B cell (primary cell): ENCODE measurements at regions not wholly inside any gene's neighbourhood (a gene's known extent, or its start where the extent isn't known, plus 50 kb on each side); places are given as distances from the start of the nearest gene placed in this dataset.

Experiments used
- ATAC-seq: fragments of 200-7000 bp; cut with Tn5 transposase; one replicate; pipeline ENCODE4 v1.10.0; 2021; ENCODE audit warnings: low read depth, mild to moderate bottlenecking, moderate number of reproducible peaks, moderate library complexity
- CTCF ChIA-PET: fragments of 350-600 bp; sonication (Branson Sonifier 250); formaldehyde crosslinking; loops from one replicate; lab custom pipeline; 2021; ENCODE audit warnings: antibody characterized with exemption, inconsistent platforms; lab: Charles Lee
- POLR2A ChIA-PET: fragments of 350-600 bp; sonication (Branson Sonifier 250); formaldehyde crosslinking; loops from one replicate; lab custom pipeline; 2021; ENCODE audit warnings: antibody characterized with exemption; lab: Charles Lee
- DNase-seq: peaks from one replicate; pipeline ENCODE4 v3.0.0; 2013
- H2AFZ ChIP-seq: 2 replicates; pipeline ENCODE4 v1.6.1; 2012; ENCODE audit warnings: mild to moderate bottlenecking, low read depth, low read length; ENCODE audit not compliant: insufficient read depth, poor library complexity, severe bottlenecking
- H3K27ac ChIP-seq, 2 donors: 1 replicate in 1 of 2; 2 replicates in 1 of 2; pipeline ENCODE4 v1.5.1; 2012 to 2013; ENCODE audit warnings: low read length in 2 of 2, mild to moderate bottlenecking in 2 of 2, moderate library complexity in 1 of 2
- H3K27me3 ChIP-seq, 4 experiments: fragments of 200-600 bp in 1 of 4; sonication (generic) in 1 of 4; replicated peaks in 1 of 4; 1 replicate in 2 of 4; 2 replicates in 2 of 4; pipeline versions ENCODE4 v1.6.1 to v1.7.0; 2013 to 2016; ENCODE audit warnings: low read length in 3 of 4, mild to moderate bottlenecking in 2 of 4, mixed read lengths in 1 of 4, moderate library complexity in 1 of 4; ENCODE audit not compliant: insufficient read depth in 4 of 4, control insufficient read depth in 3 of 4; ENCODE audit errors: control extremely low read depth in 1 of 4
- H3K36me3 ChIP-seq, 2 experiments: replicated peaks in 1 of 2; 1 replicate in 1 of 2; 2 replicates in 1 of 2; pipeline versions ENCODE4 v1.6.1 to v1.7.1; 2013; ENCODE audit warnings: low read length in 1 of 2; ENCODE audit not compliant: insufficient read depth in 2 of 2, control insufficient read depth in 1 of 2; ENCODE audit errors: control extremely low read depth in 1 of 2, extremely low read depth in 1 of 2
- H3K4me1 ChIP-seq, 2 donors: fragments of 200-600 bp in 1 of 2; sonication (generic) in 1 of 2; 1 replicate in 1 of 2; 2 replicates in 1 of 2; pipeline versions ENCODE4 v1.5.1 to v1.6.1; 2013 to 2017; ENCODE audit warnings: low read length in 2 of 2; ENCODE audit not compliant: control insufficient read depth in 2 of 2, insufficient read depth in 2 of 2
- H3K4me2 ChIP-seq: replicated peaks from 2 replicates; pipeline ENCODE3; 2012; ENCODE audit warnings: mild to moderate bottlenecking, low read depth, low read length; ENCODE audit not compliant: poor library complexity, severe bottlenecking
- H3K4me3 ChIP-seq, 5 experiments: fragments of 200-600 bp in 1 of 5; sonication (generic) in 1 of 5; 1 replicate in 3 of 5; 2 replicates in 2 of 5; pipeline versions ENCODE4 v1.5.1 to v1.7.0; 2011 to 2016; ENCODE audit warnings: low read length in 4 of 5, mild to moderate bottlenecking in 4 of 5, low read depth in 2 of 5, control low read depth in 1 of 5, moderate library complexity in 1 of 5; ENCODE audit not compliant: insufficient read depth in 1 of 5; ENCODE audit errors: control extremely low read depth in 1 of 5, extremely low read depth in 1 of 5
- H3K79me2 ChIP-seq: fragments of 200-600 bp; sonication (generic); one replicate; pipeline ENCODE4 v1.6.0; 2016; ENCODE audit warnings: low read length; ENCODE audit not compliant: control insufficient read depth, insufficient read depth
- H3K9ac ChIP-seq: fragments of 200-600 bp; sonication (generic); 2 replicates; pipeline ENCODE4 v1.6.1; 2017; ENCODE audit warnings: mild to moderate bottlenecking, low read length, moderate library complexity
- H3K9me3 ChIP-seq, 3 donors: one replicate each; pipeline versions ENCODE4 v1.6.1 to v1.7.1; 2013; ENCODE audit warnings: low read length in 2 of 3; ENCODE audit not compliant: control insufficient read depth in 2 of 3, insufficient read depth in 1 of 3; ENCODE audit errors: control extremely low read depth in 1 of 3
- H4K20me1 ChIP-seq: 2 replicates; pipeline ENCODE4 v1.6.0; 2012; ENCODE audit warnings: mild to moderate bottlenecking, low read length; ENCODE audit not compliant: insufficient read depth, control insufficient read depth, poor library complexity, severe bottlenecking
- H3K27ac Mint-ChIP-seq: one replicate; pipeline ENCODE4 v1.8.0; 2021; ENCODE audit warnings: mixed read lengths
- H3K27me3 Mint-ChIP-seq: one replicate; pipeline ENCODE4 v1.8.0; 2021; ENCODE audit warnings: mixed read lengths
- H3K4me1 Mint-ChIP-seq: one replicate; pipeline ENCODE4 v1.8.0; 2021; ENCODE audit warnings: mixed read lengths
- H3K4me3 Mint-ChIP-seq: one replicate; pipeline ENCODE4 v1.8.0; 2021; ENCODE audit warnings: mixed read lengths
- H3K9me3 Mint-ChIP-seq: one replicate; pipeline ENCODE4 v1.8.0; 2022; ENCODE audit warnings: mixed read lengths; ENCODE audit not compliant: insufficient read depth
- CTCF ChIP-seq: fragments of 200-600 bp; IDR thresholded peaks from one replicate; pipeline ENCODE4 v1.8.0; 2022; ENCODE audit warnings: antibody characterized with exemption, mild to moderate bottlenecking
- EZH2 ChIP-seq: IDR thresholded peaks from 2 replicates; pipeline ENCODE4 v1.6.1; 2012; ENCODE audit warnings: borderline replicate concordance, low read depth, mild to moderate bottlenecking, moderate library complexity, low read length; ENCODE audit not compliant: insufficient read depth, poor library complexity, severe bottlenecking
- WGBS: methylation state at CpG from one replicate; pipeline ENCODE4 v1.1.5; 2013; ENCODE audit warnings: missing lambda C conversion rate; ENCODE audit not compliant: insufficient coverage; 5-methylcytosine and 5-hydroxymethylcytosine counted together
- intact Hi-C: fragments of 100-400 bp; cut with micrococcal nuclease; formaldehyde crosslinking; loops from one replicate; pipeline ENCODE4 v1.10.0; 2022

- no peak for TF ChIP-seq EZH2
- TF ChIP-seq CTCF = no peak
- no peak for DNase-seq
- Histone ChIP-seq H3K79me2 (no peaks in the 10 kb centered on the region), H3K27me3 (no peaks in the 10 kb centered on the region), H2AFZ (no peak overlapping the region), H3K9ac (no peak overlapping the region), H3K4me1 (no peaks in the 10 kb centered on the region), H3K27ac (no peak overlapping the region), H3K4me3 (no peak overlapping the region), H3K9me3 (peaks cover 0 to 4% (median 0%) of the 10 kb centered on the region in 3 donors), H3K4me2 (no peak overlapping the region), H3K36me3 (no peaks in the 10 kb centered on the region), H4K20me1 (no peaks in the 10 kb centered on the region)
- no peak for ATAC-seq
- POLR2A ChIA-PET = no interaction called here
- CTCF ChIA-PET = no interaction called here
- no peak overlapping the region for H3K27ac Mint-ChIP-seq
- intact Hi-C loops = no loop called here
- no peak overlapping the region for H3K4me3 Mint-ChIP-seq
- no peaks in the 10 kb centered on the region for H3K27me3 Mint-ChIP-seq
- H3K4me1 Mint-ChIP-seq = no peaks in the 10 kb centered on the region
- H3K9me3 Mint-ChIP-seq = peaks cover 3% of the 10 kb centered on the region
- 86% methylated on average over 1 of the region's 2 CpGs for WGBS
Measured at GRCh38 chr10:55200020-55200419, 399.0 kb upstream of the PCDH15 start.

GRCh38 chr10:55191236-55191860 lies 390.3 kb upstream of the PCDH15 start:
- Histone ChIP-seq H3K4me1 (no peaks in the 10 kb centered on the region), H3K4me3 (no peak overlapping the region), H3K9ac (no peak overlapping the region), H3K9me3 (no peaks in the 10 kb centered on the region), H3K4me2 (no peak overlapping the region), H4K20me1 (no peaks in the 10 kb centered on the region), H3K79me2 (no peaks in the 10 kb centered on the region), H3K36me3 (no peaks in the 10 kb centered on the region), H3K27ac (no peak overlapping the region), H2AFZ (no peak overlapping the region), H3K27me3 (no peaks in the 10 kb centered on the region)
- H3K4me3 Mint-ChIP-seq = no peak overlapping the region
- POLR2A ChIA-PET = no interaction called here
- 100% methylated on average over 1 of the region's 2 CpGs for WGBS
- TF ChIP-seq CTCF (no peak), EZH2 (no peak)
- intact Hi-C loops = no loop called here
- H3K9me3 Mint-ChIP-seq = no peaks in the 10 kb centered on the region
- H3K27ac Mint-ChIP-seq = no peak overlapping the region
- DNase-seq (no peak), ATAC-seq (no peak)
- H3K27me3 Mint-ChIP-seq = no peaks in the 10 kb centered on the region
- CTCF ChIA-PET = no interaction called here
- H3K4me1 Mint-ChIP-seq = no peaks in the 10 kb centered on the region
